GM13976 (cell line): ENCODE measurements at regions not wholly inside any gene's neighbourhood (a gene's known extent, or its start where the extent isn't known, plus 50 kb on each side); places are given as distances from the start of the nearest gene placed in this dataset.

ENCODE experiments used
- DNase-seq: peaks from one replicate; pipeline ENCODE4 v3.0.0; 2012; ENCODE audit warnings: low spot score
- CTCF ChIP-seq: IDR thresholded peaks from 2 replicates; pipeline ENCODE4 v1.5.1; 2012; ENCODE audit warnings: borderline replicate concordance, mild to moderate bottlenecking; ENCODE audit not compliant: insufficient read depth; ENCODE audit errors: extremely low read depth, missing control alignments, control extremely low read depth
- in situ Hi-C: fragments of 300-500 bp; cut with MboI; formaldehyde crosslinking; loops from one replicate; pipeline ENCODE4 v1.12.0; 2022; ENCODE audit warnings: low sequenced_read_pairs, mixed read lengths, inconsistent platforms; ENCODE audit not compliant: unreplicated experiment

- TF ChIP-seq CTCF, result no peak
- in situ Hi-C loops, result no loop called here
- DNase-seq, result no peak
These were observed 783.0 kb upstream of the ZEB2 start for GRCh38 chr2:145302886-145303285.

GRCh38 chr2:145302451-145302850, 782.5 kb upstream of the ZEB2 start:
- no peak for TF ChIP-seq CTCF
- DNase-seq, result no peak
- in situ Hi-C loops, result no loop called here

- no peak for DNase-seq
- TF ChIP-seq CTCF, result no peak
- in situ Hi-C loops, result no loop called here
These were observed 779.4 kb upstream of the ZEB2 start for GRCh38 chr2:145299368-145299767.

GRCh38 chr2:145292166-145292565, 772.2 kb upstream of the ZEB2 start:
- no peak for TF ChIP-seq CTCF
- no peak for DNase-seq
- in situ Hi-C loops, result no loop called here

GRCh38 chr2:145290986-145291385, 771.1 kb upstream of the ZEB2 start:
- in situ Hi-C loops, result no loop called here
- DNase-seq, result no peak
- TF ChIP-seq CTCF, result no peak

- DNase-seq, result no peak
- in situ Hi-C loops, result no loop called here
- no peak for TF ChIP-seq CTCF
These were observed 770.0 kb upstream of the ZEB2 start for GRCh38 chr2:145289946-145290345.
